ENCODE measurements at regions not wholly inside any gene's neighbourhood (a gene's known extent, or its start where the extent isn't known, plus 50 kb on each side); places are given as distances from the start of the nearest gene placed in this dataset.

DNA sequence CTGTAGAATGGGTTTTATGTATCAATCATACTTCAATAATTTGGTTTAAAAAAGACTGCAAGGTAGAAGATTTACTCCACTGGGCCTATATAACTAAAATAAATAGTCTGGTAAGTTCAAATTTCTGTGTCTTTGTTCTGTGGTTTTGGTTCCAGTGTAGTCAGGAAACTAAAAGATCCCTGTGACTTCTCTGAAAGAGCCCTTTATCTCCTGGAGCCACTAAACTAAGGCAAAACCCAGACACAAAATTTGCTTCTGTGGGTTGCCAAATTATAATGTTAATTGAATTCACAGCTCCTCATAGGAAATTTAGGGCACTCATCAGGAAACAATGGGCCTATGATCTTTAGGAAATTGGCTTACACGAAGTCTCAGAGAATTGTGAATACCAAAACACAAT is 1038.4 kb downstream of the GALC start:
- Histone ChIP-seq H3K27me3 (no peaks in the 10 kb centered on the region), H4K20me1 (no peaks in the 10 kb centered on the region), H3K36me3 (no peaks in the 10 kb centered on the region), H3K27ac (no peak overlapping the region), H3K9ac (no peak overlapping the region), H3K4me1 (no peaks in the 10 kb centered on the region), H3K9me3 (replicated peaks in 1 of 11) (peaks cover 0 to 2% (median 0%) of the 10 kb centered on the region in 11 experiments; a peak in 1 of 22 replicates), H3K4me2 (no peak overlapping the region), H3K4me3 (no peak overlapping the region)
- TF ChIP-seq Cebpa-rat (IDR thresholded peaks at IDR 0.05): no peak

DNA sequence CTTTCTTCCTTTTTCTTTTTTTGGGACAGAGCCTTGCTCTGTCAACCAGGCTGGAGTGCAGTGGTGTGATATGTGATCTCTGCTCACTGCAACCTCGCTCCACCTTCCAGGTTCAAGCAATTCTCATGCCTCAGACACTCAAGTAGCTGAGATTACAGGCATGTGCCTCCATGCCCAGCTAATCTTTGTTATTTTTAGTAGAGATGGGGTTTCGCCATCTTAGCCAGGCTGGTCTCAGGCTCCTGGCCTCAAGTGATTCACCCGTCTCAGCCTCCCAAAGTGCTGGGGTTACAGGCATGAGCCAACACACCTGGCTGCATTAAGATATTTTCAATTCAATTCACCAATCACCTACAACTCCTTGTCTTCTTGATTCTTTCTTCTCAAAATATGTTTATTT is 1046.5 kb downstream of the GALC start:
- H4K20me1 ChIP-seq: no peaks in the 10 kb centered on the region
- H3K27ac ChIP-seq: no peak overlapping the region
- no peak for TF ChIP-seq Cebpa-rat (IDR thresholded peaks at IDR 0.05)
- no peak overlapping the region for H3K4me2 ChIP-seq
- no peaks in the 10 kb centered on the region for H3K4me1 ChIP-seq
- H3K9me3 ChIP-seq (replicated peaks in 1 of 11): no peaks in the 10 kb centered on the region
- H3K9ac ChIP-seq: no peak overlapping the region
- H3K36me3 ChIP-seq: no peaks in the 10 kb centered on the region
- H3K27me3 ChIP-seq: no peaks in the 10 kb centered on the region
- no peak overlapping the region for H3K4me3 ChIP-seq

DNA sequence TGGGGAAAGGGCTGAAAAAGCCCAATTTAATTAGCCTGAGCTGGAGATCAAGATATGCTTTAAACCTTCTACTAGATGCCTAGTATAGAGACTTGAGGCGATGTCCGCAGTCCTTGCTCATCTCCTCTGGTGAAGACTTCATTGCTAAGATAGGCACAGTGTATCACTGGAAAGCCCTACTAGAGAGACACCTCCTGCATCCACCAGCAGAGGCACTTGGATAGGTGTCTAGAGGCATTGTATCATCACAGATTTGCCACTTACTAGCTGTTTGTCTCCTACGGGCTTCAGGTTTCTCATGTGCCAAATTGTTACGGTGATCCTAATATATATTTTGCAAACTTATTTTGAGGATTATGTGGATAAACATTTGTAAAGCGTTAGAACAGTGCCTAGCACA is 1048.5 kb downstream of the GALC start:
- no peak overlapping the region for H3K4me3 ChIP-seq
- no peaks in the 10 kb centered on the region for H3K36me3 ChIP-seq
- H3K4me2 ChIP-seq: no peak overlapping the region
- no peaks in the 10 kb centered on the region for H3K27me3 ChIP-seq
- H3K4me1 ChIP-seq: no peaks in the 10 kb centered on the region
- no peak overlapping the region for H3K27ac ChIP-seq
- H3K9me3 ChIP-seq (replicated peaks in 1 of 11): no peaks in the 10 kb centered on the region
- no peaks in the 10 kb centered on the region for H4K20me1 ChIP-seq
- no peak for TF ChIP-seq Cebpa-rat (IDR thresholded peaks at IDR 0.05)
- no peak overlapping the region for H3K9ac ChIP-seq

DNA sequence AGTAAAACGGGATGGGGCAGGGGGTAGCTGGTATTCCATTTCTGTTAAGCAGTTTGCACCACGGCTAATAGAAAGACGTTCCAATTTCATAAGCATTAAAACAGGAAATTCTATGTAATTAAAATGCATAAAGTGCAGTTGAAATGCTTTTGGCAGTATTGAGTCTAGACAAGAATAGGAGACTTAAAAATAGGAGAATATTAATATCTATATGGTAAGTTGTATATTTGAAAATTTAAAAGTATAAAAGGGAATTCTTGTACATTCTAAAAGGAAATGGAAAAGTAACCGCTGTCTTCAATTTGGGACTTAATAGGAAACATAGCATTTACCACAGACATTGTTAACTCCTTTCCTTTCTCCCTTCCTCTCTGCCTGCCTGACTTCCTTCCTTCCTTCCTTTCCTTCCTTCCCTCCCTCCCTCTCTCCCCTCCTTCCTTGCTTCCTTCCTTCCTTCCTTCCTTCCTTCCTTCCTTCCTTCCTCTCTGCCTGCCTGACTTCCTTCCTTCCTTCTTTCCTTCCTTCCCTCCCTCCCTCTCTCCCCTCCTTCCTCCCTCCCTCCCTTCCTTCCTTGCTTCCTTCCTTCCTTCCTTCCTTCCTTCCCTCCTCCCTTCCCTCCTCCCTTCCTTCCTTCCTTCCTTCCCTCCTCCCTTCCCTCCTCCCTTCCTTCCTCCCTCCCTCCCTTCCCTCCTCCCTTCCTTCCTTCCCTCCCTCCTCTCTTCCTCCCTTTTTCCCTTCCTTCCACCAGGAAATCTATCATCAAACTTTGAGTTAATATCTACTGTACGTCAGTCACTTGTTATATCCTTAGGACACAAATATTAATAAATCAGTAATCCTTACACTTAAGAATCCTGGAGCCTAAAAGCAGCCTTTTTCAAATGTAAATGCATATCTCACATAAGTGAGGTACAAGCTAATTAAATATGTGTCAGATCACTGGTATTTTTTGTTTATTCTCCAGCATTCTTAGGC is 1049.3 kb downstream of the GALC start:
- H3K9me3 ChIP-seq (replicated peaks in 1 of 11): no peaks in the 10 kb centered on the region
- no peak overlapping the region for H3K9ac ChIP-seq
- no peak overlapping the region for H3K27ac ChIP-seq

DNA sequence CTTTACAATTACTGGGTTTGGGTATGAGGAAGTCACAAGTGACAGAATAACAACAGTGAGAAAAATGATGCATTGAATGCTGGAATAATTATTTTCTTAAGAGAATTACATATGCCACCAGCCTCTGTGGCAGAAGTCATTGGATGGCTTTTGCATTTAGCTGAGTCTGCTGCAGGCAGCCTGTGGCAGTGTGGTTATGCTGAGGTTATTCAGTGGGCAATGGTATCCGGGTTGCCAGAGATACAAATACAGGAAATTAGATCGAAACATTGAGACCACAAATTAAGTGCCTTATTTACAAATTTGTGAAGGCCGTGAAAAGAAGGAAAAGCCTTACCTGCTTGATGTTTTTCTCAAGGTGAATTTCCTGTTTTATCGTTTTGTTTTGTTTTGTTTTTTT is 1050.0 kb downstream of the GALC start:
- Histone ChIP-seq H4K20me1 (no peaks in the 10 kb centered on the region), H3K4me2 (no peak overlapping the region), H3K27ac (no peak overlapping the region)

More for the DNA sequence above, 1049.3 kb downstream of the GALC start:
- H3K36me3 ChIP-seq: no peaks in the 10 kb centered on the region
- no peak overlapping the region for H3K4me3 ChIP-seq
- H3K27me3 ChIP-seq: no peaks in the 10 kb centered on the region
- H3K4me1 ChIP-seq: no peaks in the 10 kb centered on the region
- H4K20me1 ChIP-seq: no peaks in the 10 kb centered on the region
- H3K4me2 ChIP-seq: no peak overlapping the region
- no peak for TF ChIP-seq Cebpa-rat (IDR thresholded peaks at IDR 0.05)

DNA sequence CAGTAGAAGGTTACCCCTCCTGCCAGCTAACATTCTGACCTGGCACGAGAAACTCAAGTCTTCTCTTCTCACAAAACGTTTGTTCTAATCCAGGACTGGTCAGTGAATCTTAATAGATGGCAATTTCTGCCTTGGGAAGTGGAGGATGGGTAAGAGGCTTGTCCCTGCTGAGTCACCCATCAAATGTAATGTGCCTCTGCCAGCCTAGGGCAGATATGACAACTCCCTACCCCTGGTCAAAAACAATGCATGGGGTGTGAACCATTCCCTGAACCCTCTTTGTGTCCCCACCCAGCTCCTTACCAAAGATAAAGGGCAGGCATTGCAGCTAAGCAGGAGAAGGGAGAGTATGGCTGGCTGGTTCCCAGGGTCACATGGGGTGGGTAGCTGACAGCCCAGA is 1052.9 kb downstream of the GALC start:
- no peaks in the 10 kb centered on the region for H3K27me3 ChIP-seq
- H3K4me2 ChIP-seq: no peak overlapping the region
- H4K20me1 ChIP-seq: no peaks in the 10 kb centered on the region
- H3K4me1 ChIP-seq: no peaks in the 10 kb centered on the region
- H3K9ac ChIP-seq: no peak overlapping the region
- no peaks in the 10 kb centered on the region for H3K36me3 ChIP-seq
- no peaks in the 10 kb centered on the region for H3K9me3 ChIP-seq (replicated peaks in 1 of 11)
- TF ChIP-seq Cebpa-rat (IDR thresholded peaks at IDR 0.05): no peak
- H3K27ac ChIP-seq: no peak overlapping the region
- no peak overlapping the region for H3K4me3 ChIP-seq

More for the DNA sequence above, 1050.0 kb downstream of the GALC start:
- Histone ChIP-seq H3K4me3 (no peak overlapping the region), H3K9me3 (replicated peaks in 1 of 11) (no peaks in the 10 kb centered on the region), H3K9ac (no peak overlapping the region), H3K27me3 (no peaks in the 10 kb centered on the region), H3K4me1 (no peaks in the 10 kb centered on the region), H3K36me3 (no peaks in the 10 kb centered on the region)
- no peak for TF ChIP-seq Cebpa-rat (IDR thresholded peaks at IDR 0.05)

DNA sequence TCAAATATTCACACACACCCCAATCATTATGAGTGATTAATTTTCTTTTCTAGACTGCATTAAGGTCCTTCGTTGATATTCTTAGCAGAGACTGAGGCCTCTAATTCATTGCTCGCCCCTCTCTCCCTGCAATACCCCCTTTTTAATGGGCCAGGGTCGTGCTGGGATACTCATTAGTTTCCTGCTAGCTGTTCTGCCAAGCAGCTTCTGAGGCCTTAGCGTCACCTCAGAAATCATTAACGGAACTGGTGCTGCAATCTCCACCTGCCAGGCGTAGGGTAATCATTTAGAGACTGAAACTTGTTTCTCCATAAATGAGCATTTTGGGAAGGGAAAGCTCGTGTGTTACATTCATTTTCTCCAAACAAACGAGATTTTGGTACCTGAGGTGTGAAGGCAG is 1054.7 kb downstream of the GALC start:
- Histone ChIP-seq H4K20me1 (no peaks in the 10 kb centered on the region), H3K27me3 (no peaks in the 10 kb centered on the region), H3K4me2 (no peak overlapping the region), H3K9ac (no peak overlapping the region), H3K9me3 (replicated peaks in 1 of 11) (no peaks in the 10 kb centered on the region), H3K36me3 (no peaks in the 10 kb centered on the region), H3K4me1 (no peaks in the 10 kb centered on the region), H3K27ac (no peak overlapping the region), H3K4me3 (no peak overlapping the region)
- no peak for TF ChIP-seq Cebpa-rat (IDR thresholded peaks at IDR 0.05)

DNA sequence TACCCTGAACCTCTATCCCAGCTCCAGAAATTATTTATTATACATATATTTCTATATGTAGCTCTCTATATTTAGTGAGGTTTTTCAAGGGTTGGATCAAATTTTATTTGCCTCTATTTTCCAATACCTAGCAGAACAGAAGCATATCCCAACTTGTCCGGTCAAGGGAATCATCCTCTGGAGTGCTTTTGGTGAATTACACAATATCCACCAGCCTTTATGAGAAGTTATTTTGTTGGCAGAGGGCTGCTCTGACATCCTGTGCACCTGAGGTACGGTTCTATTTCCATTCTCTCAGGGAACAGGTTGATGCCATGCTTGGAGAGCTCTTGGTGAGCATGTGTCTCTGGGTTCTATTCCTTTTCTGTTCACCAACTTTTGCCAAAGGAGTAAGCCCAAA is 1056.4 kb downstream of the GALC start:
- no peaks in the 10 kb centered on the region for H3K9me3 ChIP-seq (replicated peaks in 1 of 11)
- no peaks in the 10 kb centered on the region for H3K4me1 ChIP-seq
- H3K27ac ChIP-seq: no peak overlapping the region
- no peak for TF ChIP-seq Cebpa-rat (IDR thresholded peaks at IDR 0.05)
- no peak overlapping the region for H3K9ac ChIP-seq
- no peaks in the 10 kb centered on the region for H3K36me3 ChIP-seq
- no peak overlapping the region for H3K4me2 ChIP-seq
- no peak overlapping the region for H3K4me3 ChIP-seq
- H4K20me1 ChIP-seq: no peaks in the 10 kb centered on the region
- no peaks in the 10 kb centered on the region for H3K27me3 ChIP-seq

DNA sequence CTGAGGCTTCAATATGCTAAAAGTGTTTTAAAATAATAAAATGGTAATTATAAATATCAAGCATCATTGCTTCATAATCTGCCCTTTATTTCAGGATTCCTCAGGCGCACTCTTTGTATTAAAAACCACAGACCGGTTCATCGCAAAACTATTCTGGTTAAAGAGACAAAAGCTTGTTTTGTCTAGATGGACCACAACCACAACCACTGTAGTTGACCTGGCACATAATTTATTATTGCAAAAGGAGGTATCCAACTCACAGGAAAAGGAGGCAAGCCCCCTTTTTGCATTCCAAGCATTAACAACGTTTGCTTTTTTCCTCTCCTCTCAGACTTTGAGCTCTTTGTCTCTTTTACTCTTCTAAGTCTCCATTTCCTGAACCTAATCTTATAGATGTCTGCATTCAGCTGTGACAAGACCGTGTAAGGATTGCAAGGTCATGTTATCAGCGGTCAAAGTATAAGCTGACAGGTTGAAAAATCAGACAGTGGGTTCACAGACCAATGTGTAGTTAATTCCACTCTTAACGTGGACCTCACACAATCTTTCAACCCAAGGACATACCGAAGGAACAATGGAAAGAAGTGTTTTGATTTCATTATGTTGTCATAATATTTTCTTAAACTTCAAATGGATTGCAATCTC is 1057.6 kb downstream of the GALC start:
- TF ChIP-seq Cebpa-rat (IDR thresholded peaks at IDR 0.05): no peak
- no peak overlapping the region for H3K4me3 ChIP-seq
- no peak overlapping the region for H3K9ac ChIP-seq
- H3K4me1 ChIP-seq: no peaks in the 10 kb centered on the region
- H3K9me3 ChIP-seq (replicated peaks in 1 of 11): no peaks in the 10 kb centered on the region
- no peak overlapping the region for H3K4me2 ChIP-seq
- no peaks in the 10 kb centered on the region for H3K36me3 ChIP-seq
- H3K27ac ChIP-seq: no peak overlapping the region
- no peaks in the 10 kb centered on the region for H3K27me3 ChIP-seq
- no peaks in the 10 kb centered on the region for H4K20me1 ChIP-seq
